ENCODE measurements at regions not wholly inside any gene's neighbourhood (a gene's known extent, or its start where the extent isn't known, plus 50 kb on each side); places are given as distances from the start of the nearest gene placed in this dataset.

DNA sequence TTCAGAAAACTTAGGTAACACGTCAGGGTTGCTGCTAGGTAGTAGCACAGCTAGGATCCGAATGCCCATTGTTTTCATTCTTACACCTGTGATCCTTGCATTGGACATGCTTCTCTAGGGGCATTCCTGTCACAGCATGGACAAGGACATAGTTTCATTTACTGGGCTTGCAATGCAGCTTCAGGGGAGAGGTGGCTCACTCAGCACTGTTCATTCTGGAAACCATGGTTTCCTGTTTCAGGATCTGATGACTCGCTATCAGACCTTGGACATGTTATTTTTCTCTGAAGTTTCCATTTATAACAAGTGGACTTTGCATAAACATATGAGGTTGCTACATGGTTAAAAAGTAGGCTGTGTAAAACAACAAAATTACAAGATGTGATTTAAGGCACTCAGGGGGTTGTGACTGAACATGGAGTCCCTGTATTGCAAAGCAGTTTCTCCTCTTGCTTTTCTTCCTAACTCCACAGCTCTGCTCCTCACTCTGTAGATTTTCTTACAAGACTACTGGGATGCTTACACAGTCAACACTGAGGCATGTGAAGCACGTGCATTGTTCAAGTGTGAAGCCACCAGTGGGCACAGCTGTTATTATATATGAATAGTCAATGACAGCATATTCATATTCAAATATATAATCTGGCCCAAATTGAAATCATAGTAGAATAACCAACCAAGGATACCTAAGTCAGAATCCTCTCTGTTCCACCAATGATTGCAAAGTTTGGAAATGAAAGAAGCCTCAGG is 66.1 kb upstream of the STK32A start:
- no peak for TF ChIP-seq CTCF (conservative IDR thresholded peaks at IDR 0.05)
- TF ChIP-seq ZFX (IDR thresholded peaks at IDR 0.05) = no peak

Measured in C4-2B (cell line).